ENCODE measurements at regions not wholly inside any gene's neighbourhood (a gene's known extent, or its start where the extent isn't known, plus 50 kb on each side); places are given as distances from the start of the nearest gene placed in this dataset.

DNA sequence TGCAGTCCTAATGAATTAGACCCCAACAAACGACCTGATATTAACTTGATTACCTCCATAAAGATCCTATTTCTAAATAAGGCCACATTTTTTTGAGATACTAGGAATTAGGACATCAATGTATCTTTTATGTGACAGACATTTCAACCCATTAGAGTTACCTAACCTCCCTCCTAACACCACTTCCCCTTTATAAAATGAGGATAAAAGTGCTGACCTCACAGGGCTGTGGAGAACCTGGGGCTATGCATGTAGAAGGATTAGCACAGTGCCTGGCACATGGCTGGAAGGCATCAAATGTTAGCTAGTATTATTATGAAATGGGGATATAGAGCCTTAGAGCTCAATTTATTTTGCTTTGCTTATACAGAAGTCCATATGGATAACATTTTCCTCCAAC lies 53.5 kb upstream of the LRRN1 start:
- TF ChIP-seq SUZ12 (IDR thresholded peaks at IDR 0.05; ENCODE audit: extremely low read depth, insufficient read depth, insufficient read length) (no peak), YY1 (IDR thresholded peaks at IDR 0.05; ENCODE audit: insufficient read depth, insufficient read length) (no peak), ZNF274 (IDR thresholded peaks at IDR 0.05; ENCODE audit: low read depth, low read length) (no peak)
- H3K9me3 ChIP-seq (ENCODE audit: insufficient read depth, low read length), result no peaks in the 10 kb centered on the region
- DNase-seq (ENCODE audit: low read depth, low spot score), result no peak
- no peaks in the 10 kb centered on the region for H3K4me1 ChIP-seq (ENCODE audit: insufficient read depth, insufficient read length)
- no peak overlapping the region for H3K4me3 ChIP-seq (ENCODE audit: insufficient read length, low read depth)
- H3K27me3 ChIP-seq (ENCODE audit: insufficient read depth, insufficient read length), result no peaks in the 10 kb centered on the region
- H3K9ac ChIP-seq (ENCODE audit: insufficient read length, low read depth), result no peak overlapping the region
- H3K36me3 ChIP-seq (ENCODE audit: insufficient read depth, insufficient read length, low read length), result no peaks in the 10 kb centered on the region

DNA sequence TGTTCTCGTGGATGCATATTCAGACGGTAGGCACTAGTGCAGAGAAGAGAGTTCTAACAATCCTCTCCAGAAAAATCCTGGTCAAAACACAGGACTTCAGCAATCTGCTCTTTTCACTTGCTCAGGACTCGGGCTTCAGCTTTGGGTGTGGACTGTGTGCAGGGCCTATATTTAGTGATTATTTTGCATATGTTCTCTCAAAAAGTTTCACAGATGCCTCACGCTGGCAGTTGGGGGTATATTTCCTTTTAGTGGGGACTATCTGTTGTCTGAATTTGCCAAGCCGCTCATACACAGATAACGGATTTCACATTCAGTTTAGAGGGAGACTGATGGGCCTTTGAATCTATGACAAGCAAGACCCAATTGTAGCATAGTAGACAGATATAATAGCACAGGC lies 54.4 kb upstream of the LRRN1 start:
- Histone ChIP-seq H3K27me3 (ENCODE audit: insufficient read depth, insufficient read length) (no peaks in the 10 kb centered on the region), H3K4me3 (ENCODE audit: insufficient read length, low read depth) (no peak overlapping the region), H3K4me1 (ENCODE audit: insufficient read depth, insufficient read length) (no peaks in the 10 kb centered on the region), H3K9me3 (ENCODE audit: insufficient read depth, low read length) (no peaks in the 10 kb centered on the region), H3K36me3 (ENCODE audit: insufficient read depth, insufficient read length, low read length) (no peaks in the 10 kb centered on the region), H3K9ac (ENCODE audit: insufficient read length, low read depth) (no peak overlapping the region)
- TF ChIP-seq SUZ12 (IDR thresholded peaks at IDR 0.05; ENCODE audit: extremely low read depth, insufficient read depth, insufficient read length) (no peak), YY1 (IDR thresholded peaks at IDR 0.05; ENCODE audit: insufficient read depth, insufficient read length) (no peak), ZNF274 (IDR thresholded peaks at IDR 0.05; ENCODE audit: low read depth, low read length) (no peak)
- no peak for DNase-seq (ENCODE audit: low read depth, low spot score)

DNA sequence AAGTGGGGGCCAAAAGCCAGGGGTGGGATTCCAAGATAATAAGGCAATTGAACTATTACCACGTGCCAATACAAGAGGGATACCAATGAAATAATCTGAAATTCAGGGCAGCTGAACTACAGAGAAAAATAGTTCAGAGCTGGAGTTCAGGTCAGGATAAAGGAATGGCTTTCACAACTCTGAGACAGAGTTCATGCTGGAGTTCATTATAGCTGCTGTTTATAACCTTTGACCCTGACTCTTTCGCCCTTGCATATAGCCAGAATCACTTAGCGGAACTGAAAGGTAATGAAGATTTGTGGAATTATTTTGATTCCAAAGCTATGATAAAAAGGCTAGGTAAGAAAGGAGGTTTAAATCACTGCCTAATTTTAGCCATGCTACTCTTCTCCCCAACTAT lies 55.5 kb upstream of the LRRN1 start:
- Histone ChIP-seq H3K4me3 (ENCODE audit: insufficient read length, low read depth) (no peak overlapping the region), H3K4me1 (ENCODE audit: insufficient read depth, insufficient read length) (no peaks in the 10 kb centered on the region), H3K9ac (ENCODE audit: insufficient read length, low read depth) (no peak overlapping the region), H3K27me3 (ENCODE audit: insufficient read depth, insufficient read length) (no peaks in the 10 kb centered on the region), H3K36me3 (ENCODE audit: insufficient read depth, insufficient read length, low read length) (no peaks in the 10 kb centered on the region), H3K9me3 (ENCODE audit: insufficient read depth, low read length) (no peaks in the 10 kb centered on the region)
- TF ChIP-seq SUZ12 (IDR thresholded peaks at IDR 0.05; ENCODE audit: extremely low read depth, insufficient read depth, insufficient read length) (no peak), ZNF274 (IDR thresholded peaks at IDR 0.05; ENCODE audit: low read depth, low read length) (no peak), YY1 (IDR thresholded peaks at IDR 0.05; ENCODE audit: insufficient read depth, insufficient read length) (no peak)
- DNase-seq (ENCODE audit: low read depth, low spot score), result no peak

DNA sequence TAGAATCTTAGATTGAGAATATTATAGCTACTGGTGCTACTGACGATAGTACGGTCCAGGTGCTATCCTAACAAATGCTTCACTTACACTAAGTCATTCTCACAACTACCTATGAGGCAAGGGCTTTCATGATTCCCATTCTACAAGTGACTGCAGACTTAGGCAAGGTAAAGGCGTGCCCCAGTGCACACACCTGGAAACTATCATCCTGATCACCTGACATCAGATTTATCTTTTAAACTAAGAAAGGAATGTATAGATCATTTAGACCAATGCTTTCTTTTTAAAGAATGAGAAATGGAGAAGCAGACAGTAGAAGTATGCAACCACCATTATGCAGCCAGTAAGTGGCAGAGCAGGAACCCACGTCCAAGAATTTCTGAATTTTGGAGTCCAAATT lies 59.2 kb upstream of the LRRN1 start:
- Histone ChIP-seq H3K36me3 (ENCODE audit: insufficient read depth, insufficient read length, low read length) (no peaks in the 10 kb centered on the region), H3K27me3 (ENCODE audit: insufficient read depth, insufficient read length) (no peaks in the 10 kb centered on the region), H3K9ac (ENCODE audit: insufficient read length, low read depth) (no peak overlapping the region), H3K4me1 (ENCODE audit: insufficient read depth, insufficient read length) (no peaks in the 10 kb centered on the region), H3K4me3 (ENCODE audit: insufficient read length, low read depth) (no peak overlapping the region), H3K9me3 (ENCODE audit: insufficient read depth, low read length) (no peaks in the 10 kb centered on the region)
- TF ChIP-seq SUZ12 (IDR thresholded peaks at IDR 0.05; ENCODE audit: extremely low read depth, insufficient read depth, insufficient read length) (no peak), ZNF274 (IDR thresholded peaks at IDR 0.05; ENCODE audit: low read depth, low read length) (no peak), YY1 (IDR thresholded peaks at IDR 0.05; ENCODE audit: insufficient read depth, insufficient read length) (no peak)
- no peak for DNase-seq (ENCODE audit: low read depth, low spot score)

DNA sequence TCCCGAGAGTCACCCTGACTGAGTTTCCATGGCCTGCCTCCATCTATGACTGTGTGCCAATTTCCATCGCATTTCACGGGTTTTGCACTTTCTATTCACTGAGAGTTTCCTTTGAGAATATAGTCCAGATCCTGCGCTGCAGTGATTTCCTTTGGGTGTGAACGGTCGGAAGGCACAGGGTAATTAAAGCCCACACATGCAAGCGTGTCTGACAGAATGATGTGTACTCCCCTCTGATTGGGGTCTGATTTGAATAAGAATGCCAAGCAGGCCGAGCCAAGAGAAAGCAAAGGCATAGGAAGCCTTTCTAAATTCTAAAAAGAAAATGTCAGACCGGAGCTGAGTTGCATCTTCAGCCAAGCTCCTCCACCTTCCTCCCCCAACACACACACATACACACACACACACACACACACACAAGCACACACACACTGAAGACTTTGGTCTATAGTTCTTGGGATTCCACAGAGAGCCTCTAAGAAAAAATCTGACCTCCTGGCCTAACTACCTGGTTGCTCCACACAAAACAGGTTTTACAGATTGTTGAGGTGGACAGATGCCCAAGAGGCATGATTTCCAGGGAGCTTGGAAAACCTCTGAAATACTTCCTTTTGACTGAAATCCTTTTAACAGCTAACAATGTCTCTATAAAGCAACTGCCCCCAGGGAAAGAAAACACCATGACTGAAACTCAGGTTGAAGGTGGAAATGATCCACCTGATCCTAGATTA lies 59.7 kb upstream of the LRRN1 start:
- H3K9ac ChIP-seq (ENCODE audit: insufficient read length, low read depth), result no peak overlapping the region
- H3K4me3 ChIP-seq (ENCODE audit: insufficient read length, low read depth), result no peak overlapping the region
- no peaks in the 10 kb centered on the region for H3K27me3 ChIP-seq (ENCODE audit: insufficient read depth, insufficient read length)
- H3K9me3 ChIP-seq (ENCODE audit: insufficient read depth, low read length), result no peaks in the 10 kb centered on the region
- no peaks in the 10 kb centered on the region for H3K36me3 ChIP-seq (ENCODE audit: insufficient read depth, insufficient read length, low read length)
- H3K4me1 ChIP-seq (ENCODE audit: insufficient read depth, insufficient read length), result no peaks in the 10 kb centered on the region
- no peak for DNase-seq (ENCODE audit: low read depth, low spot score)
- no peak for TF ChIP-seq ZNF274 (IDR thresholded peaks at IDR 0.05; ENCODE audit: low read depth, low read length)
- no peak for TF ChIP-seq YY1 (IDR thresholded peaks at IDR 0.05; ENCODE audit: insufficient read depth, insufficient read length)

DNA sequence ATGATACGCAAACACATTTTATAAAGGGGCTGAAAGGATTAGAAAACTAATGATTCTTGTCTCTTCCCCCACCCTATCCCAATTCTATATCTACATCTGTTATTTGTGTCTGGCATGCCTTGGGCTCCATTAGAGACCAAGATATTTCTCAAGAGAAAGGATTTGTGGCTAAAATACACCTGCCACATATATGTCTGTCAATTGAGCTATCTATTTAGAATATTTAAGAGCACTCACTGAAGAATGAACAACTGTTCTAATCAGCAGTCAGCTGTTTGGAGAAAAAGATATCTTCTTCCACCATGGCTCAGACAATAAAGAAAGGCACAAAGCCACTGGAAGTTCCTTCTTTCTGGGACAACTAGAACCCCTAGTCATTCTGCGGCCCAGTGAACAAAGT lies 61.7 kb upstream of the LRRN1 start:
- TF ChIP-seq ZNF274 (IDR thresholded peaks at IDR 0.05; ENCODE audit: low read depth, low read length) (no peak), SUZ12 (IDR thresholded peaks at IDR 0.05; ENCODE audit: extremely low read depth, insufficient read depth, insufficient read length) (no peak), YY1 (IDR thresholded peaks at IDR 0.05; ENCODE audit: insufficient read depth, insufficient read length) (no peak)
- no peaks in the 10 kb centered on the region for H3K36me3 ChIP-seq (ENCODE audit: insufficient read depth, insufficient read length, low read length)
- H3K27me3 ChIP-seq (ENCODE audit: insufficient read depth, insufficient read length), result no peaks in the 10 kb centered on the region
- no peaks in the 10 kb centered on the region for H3K4me1 ChIP-seq (ENCODE audit: insufficient read depth, insufficient read length)
- H3K9me3 ChIP-seq (ENCODE audit: insufficient read depth, low read length), result no peaks in the 10 kb centered on the region
- H3K4me3 ChIP-seq (ENCODE audit: insufficient read length, low read depth), result no peak overlapping the region
- no peak for DNase-seq (ENCODE audit: low read depth, low spot score)
- no peak overlapping the region for H3K9ac ChIP-seq (ENCODE audit: insufficient read length, low read depth)

DNA sequence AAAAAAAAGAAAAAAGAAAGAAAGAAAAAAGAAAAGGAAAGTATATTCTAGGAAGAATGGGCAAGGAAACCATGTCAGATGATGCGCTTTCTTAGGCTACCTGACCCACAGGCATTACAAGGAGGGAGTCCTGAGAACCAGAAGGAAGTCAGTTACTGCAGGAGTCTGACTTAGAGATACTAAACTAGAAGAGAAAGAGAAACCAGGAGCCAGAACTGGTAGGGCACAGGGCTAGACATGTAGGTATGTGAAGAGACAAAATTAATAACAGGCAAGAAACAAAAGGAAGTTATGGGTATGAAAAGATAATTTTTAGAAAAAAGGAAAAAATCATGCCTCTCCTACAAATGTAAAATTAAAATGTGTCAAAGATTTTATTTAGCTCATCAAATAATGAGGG lies 63.3 kb upstream of the LRRN1 start:
- Histone ChIP-seq H3K36me3 (ENCODE audit: insufficient read depth, insufficient read length, low read length) (no peaks in the 10 kb centered on the region), H3K27me3 (ENCODE audit: insufficient read depth, insufficient read length) (no peaks in the 10 kb centered on the region), H3K4me3 (ENCODE audit: insufficient read length, low read depth) (no peak overlapping the region), H3K4me1 (ENCODE audit: insufficient read depth, insufficient read length) (no peaks in the 10 kb centered on the region), H3K9ac (ENCODE audit: insufficient read length, low read depth) (no peak overlapping the region), H3K9me3 (ENCODE audit: insufficient read depth, low read length) (no peaks in the 10 kb centered on the region)
- DNase-seq (ENCODE audit: low read depth, low spot score), result no peak
- TF ChIP-seq ZNF274 (IDR thresholded peaks at IDR 0.05; ENCODE audit: low read depth, low read length) (no peak), SUZ12 (IDR thresholded peaks at IDR 0.05; ENCODE audit: extremely low read depth, insufficient read depth, insufficient read length) (no peak), YY1 (IDR thresholded peaks at IDR 0.05; ENCODE audit: insufficient read depth, insufficient read length) (no peak)
